Activated CD4-positive, alpha-beta memory T cell treated with anti-CD3 and anti-CD28 coated beads for 36 hours (primary cell): ENCODE measurements at regions not wholly inside any gene's neighbourhood (a gene's known extent, or its start where the extent isn't known, plus 50 kb on each side); places are given as distances from the start of the nearest gene placed in this dataset.
"Not testable (repeated sequence)": the region's sequence is repeated elsewhere in the genome, so short reads cannot be mapped to it uniquely, and the experiment has no call there.

Experiments used
- CTCF ChIA-PET: fragments of 350-600 bp; sonication (Branson Sonifier 250); formaldehyde crosslinking; loops from one replicate; lab custom pipeline; 2021; ENCODE audit warnings: antibody characterized with exemption, inconsistent platforms; lab: Charles Lee
- POLR2A ChIA-PET: fragments of 350-600 bp; sonication (Branson Sonifier 250); formaldehyde crosslinking; loops from one replicate; lab custom pipeline; 2021; ENCODE audit warnings: antibody characterized with exemption; lab: Charles Lee
- DNase-seq: peaks from one replicate; pipeline ENCODE4 v3.0.0-alpha.2; 2020
- H3K27ac Mint-ChIP-seq: one replicate; pipeline ENCODE4 v1.8.0; 2021; ENCODE audit warnings: mixed read lengths
- H3K27me3 Mint-ChIP-seq: one replicate; pipeline ENCODE4 v1.8.0; 2021; ENCODE audit warnings: mixed read lengths
- H3K36me3 Mint-ChIP-seq: one replicate; pipeline ENCODE4 v1.8.0; 2021; ENCODE audit warnings: mixed read lengths
- H3K4me1 Mint-ChIP-seq: one replicate; pipeline ENCODE4 v1.8.0; 2021; ENCODE audit warnings: low read depth, mixed read lengths
- H3K4me3 Mint-ChIP-seq: one replicate; pipeline ENCODE4 v1.8.0; 2021; ENCODE audit warnings: mild to moderate bottlenecking, mixed read lengths
- H3K9me3 Mint-ChIP-seq: one replicate; pipeline ENCODE4 v1.8.0; 2021; ENCODE audit warnings: mixed read lengths
- intact Hi-C: fragments of 100-400 bp; cut with micrococcal nuclease; formaldehyde crosslinking; loops from one replicate; pipeline ENCODE4 v1.15.1; 2023

- Mint-ChIP-seq H3K4me1 (no peaks in the 10 kb centered on the region), H3K27ac (no peak overlapping the region), H3K4me3 (no peak overlapping the region), H3K9me3 (peaks cover 16% of the 10 kb centered on the region), H3K36me3 (no peaks in the 10 kb centered on the region), H3K27me3 (no peaks in the 10 kb centered on the region)
- CTCF ChIA-PET = no interaction called here
- no peak for DNase-seq
- POLR2A ChIA-PET = no interaction called here
- intact Hi-C loops = no loop called here
Measured at GRCh38 chr4:30116401-30116800, 603.8 kb upstream of the PCDH7 start.

GRCh38 chr4:30117433-30117832, 602.7 kb upstream of the PCDH7 start:
- Mint-ChIP-seq H3K36me3 (no peaks in the 10 kb centered on the region), H3K27me3 (no peaks in the 10 kb centered on the region), H3K27ac (no peak overlapping the region), H3K4me1 (no peaks in the 10 kb centered on the region), H3K9me3 (peaks cover 12% of the 10 kb centered on the region), H3K4me3 (no peak overlapping the region)
- ChIA-PET POLR2A (no interaction called here), CTCF (no interaction called here)
- intact Hi-C loops = no loop called here
- DNase-seq = no peak

- no peaks in the 10 kb centered on the region for H3K27me3 Mint-ChIP-seq
- ChIA-PET POLR2A (no interaction called here), CTCF (no interaction called here)
- intact Hi-C loops = no loop called here
- peaks cover 3% of the 10 kb centered on the region for H3K9me3 Mint-ChIP-seq
- no peak for DNase-seq
- H3K4me1 Mint-ChIP-seq = no peaks in the 10 kb centered on the region
- no peaks in the 10 kb centered on the region for H3K36me3 Mint-ChIP-seq
- H3K4me3 Mint-ChIP-seq = no peak overlapping the region
- H3K27ac Mint-ChIP-seq = no peak overlapping the region
Measured at GRCh38 chr4:30122711-30123110, 597.5 kb upstream of the PCDH7 start.

- H3K27ac Mint-ChIP-seq, H3K4me3 Mint-ChIP-seq, H3K27me3 Mint-ChIP-seq, CTCF ChIA-PET, H3K36me3 Mint-ChIP-seq, H3K4me1 Mint-ChIP-seq, POLR2A ChIA-PET, intact Hi-C loops, H3K9me3 Mint-ChIP-seq, DNase-seq: not testable (repeated sequence)
Measured at GRCh38 chr4:30124621-30125020, 595.5 kb upstream of the PCDH7 start.

- intact Hi-C loops = no loop called here
- Mint-ChIP-seq H3K4me3 (no peak overlapping the region), H3K36me3 (no peaks in the 10 kb centered on the region), H3K27ac (no peak overlapping the region), H3K9me3 (no peaks in the 10 kb centered on the region), H3K27me3 (no peaks in the 10 kb centered on the region), H3K4me1 (no peaks in the 10 kb centered on the region)
- POLR2A ChIA-PET = no interaction called here
- CTCF ChIA-PET = no interaction called here
- no peak for DNase-seq
Measured at GRCh38 chr4:30125868-30126267, 594.3 kb upstream of the PCDH7 start.

- Mint-ChIP-seq H3K9me3 (no peaks in the 10 kb centered on the region), H3K4me1 (no peaks in the 10 kb centered on the region), H3K27ac (no peak overlapping the region), H3K36me3 (no peaks in the 10 kb centered on the region), H3K4me3 (no peak overlapping the region), H3K27me3 (no peaks in the 10 kb centered on the region)
- intact Hi-C loops = no loop called here
- POLR2A ChIA-PET = no interaction called here
- CTCF ChIA-PET = no interaction called here
- DNase-seq = no peak
Measured at GRCh38 chr4:30126351-30126750, 593.8 kb upstream of the PCDH7 start.

GRCh38 chr4:30148828-30149227, 571.3 kb upstream of the PCDH7 start:
- H3K27me3 Mint-ChIP-seq, H3K36me3 Mint-ChIP-seq, DNase-seq, H3K4me1 Mint-ChIP-seq, intact Hi-C loops, H3K4me3 Mint-ChIP-seq, CTCF ChIA-PET, H3K27ac Mint-ChIP-seq, POLR2A ChIA-PET: not testable (repeated sequence)
- H3K9me3 Mint-ChIP-seq = peaks cover 21% of the 10 kb centered on the region

- intact Hi-C loops, H3K4me1 Mint-ChIP-seq, CTCF ChIA-PET, H3K36me3 Mint-ChIP-seq, H3K4me3 Mint-ChIP-seq, DNase-seq, H3K27me3 Mint-ChIP-seq, POLR2A ChIA-PET, H3K27ac Mint-ChIP-seq: not testable (repeated sequence)
- H3K9me3 Mint-ChIP-seq = peaks cover 24% of the 10 kb centered on the region
Measured at GRCh38 chr4:30149539-30149938, 570.6 kb upstream of the PCDH7 start.

- POLR2A ChIA-PET = no interaction called here
- H3K4me1 Mint-ChIP-seq = no peaks in the 10 kb centered on the region
- H3K9me3 Mint-ChIP-seq = peaks cover 22% of the 10 kb centered on the region
- no peaks in the 10 kb centered on the region for H3K36me3 Mint-ChIP-seq
- intact Hi-C loops = no loop called here
- CTCF ChIA-PET = no interaction called here
- H3K27me3 Mint-ChIP-seq = no peaks in the 10 kb centered on the region
- H3K27ac Mint-ChIP-seq = no peak overlapping the region
- H3K4me3 Mint-ChIP-seq = no peak overlapping the region
- no peak for DNase-seq
Measured at GRCh38 chr4:30153427-30153826, 566.7 kb upstream of the PCDH7 start.

GRCh38 chr4:30160140-30160539, 560.0 kb upstream of the PCDH7 start:
- Mint-ChIP-seq H3K27me3 (no peaks in the 10 kb centered on the region), H3K4me1 (no peaks in the 10 kb centered on the region), H3K27ac (no peak overlapping the region), H3K4me3 (no peak overlapping the region), H3K36me3 (no peaks in the 10 kb centered on the region), H3K9me3 (peaks cover 7% of the 10 kb centered on the region)
- intact Hi-C loops = no loop called here
- DNase-seq = no peak
- ChIA-PET CTCF (no interaction called here), POLR2A (no interaction called here)

- H3K4me1 Mint-ChIP-seq = no peaks in the 10 kb centered on the region
- H3K36me3 Mint-ChIP-seq = no peaks in the 10 kb centered on the region
- DNase-seq = no peak
- CTCF ChIA-PET = no interaction called here
- intact Hi-C loops = no loop called here
- peaks cover 16% of the 10 kb centered on the region for H3K9me3 Mint-ChIP-seq
- POLR2A ChIA-PET = no interaction called here
- no peaks in the 10 kb centered on the region for H3K27me3 Mint-ChIP-seq
- H3K4me3 Mint-ChIP-seq = no peak overlapping the region
- H3K27ac Mint-ChIP-seq = no peak overlapping the region
Measured at GRCh38 chr4:30172416-30172815, 547.8 kb upstream of the PCDH7 start.

GRCh38 chr4:30181512-30181911, 538.7 kb upstream of the PCDH7 start:
- DNase-seq = no peak
- no peaks in the 10 kb centered on the region for H3K36me3 Mint-ChIP-seq
- no peaks in the 10 kb centered on the region for H3K27me3 Mint-ChIP-seq
- peaks cover 16% of the 10 kb centered on the region for H3K9me3 Mint-ChIP-seq
- ChIA-PET POLR2A (no interaction called here), CTCF (no interaction called here)
- no peak overlapping the region for H3K27ac Mint-ChIP-seq
- no peaks in the 10 kb centered on the region for H3K4me1 Mint-ChIP-seq
- H3K4me3 Mint-ChIP-seq = no peak overlapping the region
- intact Hi-C loops = no loop called here

- H3K9me3 Mint-ChIP-seq = peaks cover 16% of the 10 kb centered on the region
- H3K27ac Mint-ChIP-seq = no peak overlapping the region
- POLR2A ChIA-PET = no interaction called here
- H3K36me3 Mint-ChIP-seq = no peaks in the 10 kb centered on the region
- no peak for DNase-seq
- no peaks in the 10 kb centered on the region for H3K27me3 Mint-ChIP-seq
- CTCF ChIA-PET = no interaction called here
- H3K4me3 Mint-ChIP-seq = no peak overlapping the region
- intact Hi-C loops = no loop called here
- no peaks in the 10 kb centered on the region for H3K4me1 Mint-ChIP-seq
Measured at GRCh38 chr4:30181918-30182317, 538.3 kb upstream of the PCDH7 start.

- H3K27me3 Mint-ChIP-seq = no peaks in the 10 kb centered on the region
- H3K9me3 Mint-ChIP-seq = peaks cover 14% of the 10 kb centered on the region
- H3K4me1 Mint-ChIP-seq = no peaks in the 10 kb centered on the region
- no peaks in the 10 kb centered on the region for H3K36me3 Mint-ChIP-seq
- POLR2A ChIA-PET = no interaction called here
- intact Hi-C loops = no loop called here
- CTCF ChIA-PET = no interaction called here
- DNase-seq = no peak
- H3K4me3 Mint-ChIP-seq = no peak overlapping the region
- H3K27ac Mint-ChIP-seq = no peak overlapping the region
Measured at GRCh38 chr4:30182786-30183185, 537.4 kb upstream of the PCDH7 start.
